ENCODE measurements at regions not wholly inside any gene's neighbourhood (a gene's known extent, or its start where the extent isn't known, plus 50 kb on each side); places are given as distances from the start of the nearest gene placed in this dataset.

- TF ChIP-seq, protein P1, sequence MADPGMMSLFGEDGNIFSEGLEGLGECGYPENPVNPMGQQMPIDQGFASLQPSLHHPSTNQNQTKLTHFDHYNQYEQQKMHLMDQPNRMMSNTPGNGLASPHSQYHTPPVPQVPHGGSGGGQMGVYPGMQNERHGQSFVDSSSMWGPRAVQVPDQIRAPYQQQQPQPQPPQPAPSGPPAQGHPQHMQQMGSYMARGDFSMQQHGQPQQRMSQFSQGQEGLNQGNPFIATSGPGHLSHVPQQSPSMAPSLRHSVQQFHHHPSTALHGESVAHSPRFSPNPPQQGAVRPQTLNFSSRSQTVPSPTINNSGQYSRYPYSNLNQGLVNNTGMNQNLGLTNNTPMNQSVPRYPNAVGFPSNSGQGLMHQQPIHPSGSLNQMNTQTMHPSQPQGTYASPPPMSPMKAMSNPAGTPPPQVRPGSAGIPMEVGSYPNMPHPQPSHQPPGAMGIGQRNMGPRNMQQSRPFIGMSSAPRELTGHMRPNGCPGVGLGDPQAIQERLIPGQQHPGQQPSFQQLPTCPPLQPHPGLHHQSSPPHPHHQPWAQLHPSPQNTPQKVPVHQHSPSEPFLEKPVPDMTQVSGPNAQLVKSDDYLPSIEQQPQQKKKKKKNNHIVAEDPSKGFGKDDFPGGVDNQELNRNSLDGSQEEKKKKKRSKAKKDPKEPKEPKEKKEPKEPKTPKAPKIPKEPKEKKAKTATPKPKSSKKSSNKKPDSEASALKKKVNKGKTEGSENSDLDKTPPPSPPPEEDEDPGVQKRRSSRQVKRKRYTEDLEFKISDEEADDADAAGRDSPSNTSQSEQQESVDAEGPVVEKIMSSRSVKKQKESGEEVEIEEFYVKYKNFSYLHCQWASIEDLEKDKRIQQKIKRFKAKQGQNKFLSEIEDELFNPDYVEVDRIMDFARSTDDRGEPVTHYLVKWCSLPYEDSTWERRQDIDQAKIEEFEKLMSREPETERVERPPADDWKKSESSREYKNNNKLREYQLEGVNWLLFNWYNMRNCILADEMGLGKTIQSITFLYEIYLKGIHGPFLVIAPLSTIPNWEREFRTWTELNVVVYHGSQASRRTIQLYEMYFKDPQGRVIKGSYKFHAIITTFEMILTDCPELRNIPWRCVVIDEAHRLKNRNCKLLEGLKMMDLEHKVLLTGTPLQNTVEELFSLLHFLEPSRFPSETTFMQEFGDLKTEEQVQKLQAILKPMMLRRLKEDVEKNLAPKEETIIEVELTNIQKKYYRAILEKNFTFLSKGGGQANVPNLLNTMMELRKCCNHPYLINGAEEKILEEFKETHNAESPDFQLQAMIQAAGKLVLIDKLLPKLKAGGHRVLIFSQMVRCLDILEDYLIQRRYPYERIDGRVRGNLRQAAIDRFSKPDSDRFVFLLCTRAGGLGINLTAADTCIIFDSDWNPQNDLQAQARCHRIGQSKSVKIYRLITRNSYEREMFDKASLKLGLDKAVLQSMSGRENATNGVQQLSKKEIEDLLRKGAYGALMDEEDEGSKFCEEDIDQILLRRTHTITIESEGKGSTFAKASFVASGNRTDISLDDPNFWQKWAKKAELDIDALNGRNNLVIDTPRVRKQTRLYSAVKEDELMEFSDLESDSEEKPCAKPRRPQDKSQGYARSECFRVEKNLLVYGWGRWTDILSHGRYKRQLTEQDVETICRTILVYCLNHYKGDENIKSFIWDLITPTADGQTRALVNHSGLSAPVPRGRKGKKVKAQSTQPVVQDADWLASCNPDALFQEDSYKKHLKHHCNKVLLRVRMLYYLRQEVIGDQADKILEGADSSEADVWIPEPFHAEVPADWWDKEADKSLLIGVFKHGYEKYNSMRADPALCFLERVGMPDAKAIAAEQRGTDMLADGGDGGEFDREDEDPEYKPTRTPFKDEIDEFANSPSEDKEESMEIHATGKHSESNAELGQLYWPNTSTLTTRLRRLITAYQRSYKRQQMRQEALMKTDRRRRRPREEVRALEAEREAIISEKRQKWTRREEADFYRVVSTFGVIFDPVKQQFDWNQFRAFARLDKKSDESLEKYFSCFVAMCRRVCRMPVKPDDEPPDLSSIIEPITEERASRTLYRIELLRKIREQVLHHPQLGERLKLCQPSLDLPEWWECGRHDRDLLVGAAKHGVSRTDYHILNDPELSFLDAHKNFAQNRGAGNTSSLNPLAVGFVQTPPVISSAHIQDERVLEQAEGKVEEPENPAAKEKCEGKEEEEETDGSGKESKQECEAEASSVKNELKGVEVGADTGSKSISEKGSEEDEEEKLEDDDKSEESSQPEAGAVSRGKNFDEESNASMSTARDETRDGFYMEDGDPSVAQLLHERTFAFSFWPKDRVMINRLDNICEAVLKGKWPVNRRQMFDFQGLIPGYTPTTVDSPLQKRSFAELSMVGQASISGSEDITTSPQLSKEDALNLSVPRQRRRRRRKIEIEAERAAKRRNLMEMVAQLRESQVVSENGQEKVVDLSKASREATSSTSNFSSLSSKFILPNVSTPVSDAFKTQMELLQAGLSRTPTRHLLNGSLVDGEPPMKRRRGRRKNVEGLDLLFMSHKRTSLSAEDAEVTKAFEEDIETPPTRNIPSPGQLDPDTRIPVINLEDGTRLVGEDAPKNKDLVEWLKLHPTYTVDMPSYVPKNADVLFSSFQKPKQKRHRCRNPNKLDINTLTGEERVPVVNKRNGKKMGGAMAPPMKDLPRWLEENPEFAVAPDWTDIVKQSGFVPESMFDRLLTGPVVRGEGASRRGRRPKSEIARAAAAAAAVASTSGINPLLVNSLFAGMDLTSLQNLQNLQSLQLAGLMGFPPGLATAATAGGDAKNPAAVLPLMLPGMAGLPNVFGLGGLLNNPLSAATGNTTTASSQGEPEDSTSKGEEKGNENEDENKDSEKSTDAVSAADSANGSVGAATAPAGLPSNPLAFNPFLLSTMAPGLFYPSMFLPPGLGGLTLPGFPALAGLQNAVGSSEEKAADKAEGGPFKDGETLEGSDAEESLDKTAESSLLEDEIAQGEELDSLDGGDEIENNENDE (IDR thresholded peaks at IDR 0.05; ENCODE audit: insufficient replicate concordance, low read length), result no peak
- TF ChIP-seq CBX8 (IDR thresholded peaks at IDR 0.05; ENCODE audit: borderline replicate concordance, low read depth, low read length), result no peak
- TF ChIP-seq RXRA (IDR thresholded peaks at IDR 0.05; ENCODE audit: insufficient read depth, low read depth, low read length), result no peak
- no peak for TF ChIP-seq JUN (IDR thresholded peaks at IDR 0.05; ENCODE audit: low read depth, low read length)
- TF ChIP-seq EGR1 (IDR thresholded peaks at IDR 0.05; ENCODE audit: borderline replicate concordance, low read depth, low read length), result no peak
- no peak for TF ChIP-seq SIX5 (IDR thresholded peaks at IDR 0.05; ENCODE audit: low read depth, low read length)
- no peak for TF ChIP-seq CTBP2 (IDR thresholded peaks at IDR 0.05; ENCODE audit: borderline replicate concordance, insufficient read depth, insufficient read length, low read length)
- TF ChIP-seq, protein P2, sequence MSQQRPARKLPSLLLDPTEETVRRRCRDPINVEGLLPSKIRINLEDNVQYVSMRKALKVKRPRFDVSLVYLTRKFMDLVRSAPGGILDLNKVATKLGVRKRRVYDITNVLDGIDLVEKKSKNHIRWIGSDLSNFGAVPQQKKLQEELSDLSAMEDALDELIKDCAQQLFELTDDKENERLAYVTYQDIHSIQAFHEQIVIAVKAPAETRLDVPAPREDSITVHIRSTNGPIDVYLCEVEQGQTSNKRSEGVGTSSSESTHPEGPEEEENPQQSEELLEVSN (IDR thresholded peaks at IDR 0.05), result no peak
- TF ChIP-seq SIN3A (conservative IDR thresholded peaks at IDR 0.05 in 1 of 2, IDR thresholded peaks at IDR 0.05 in 1 of 2; ENCODE audit: low read depth in 1 of 2, low read length in 2 of 2), result no peak
- no peak for TF ChIP-seq TEAD4 (IDR thresholded peaks at IDR 0.05; ENCODE audit: low read depth, low read length)
- TF ChIP-seq, protein P3, sequence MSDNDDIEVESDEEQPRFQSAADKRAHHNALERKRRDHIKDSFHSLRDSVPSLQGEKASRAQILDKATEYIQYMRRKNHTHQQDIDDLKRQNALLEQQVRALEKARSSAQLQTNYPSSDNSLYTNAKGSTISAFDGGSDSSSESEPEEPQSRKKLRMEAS (IDR thresholded peaks at IDR 0.05), result no peak
These were observed 521.2 kb downstream of the SHQ1 start (continued) for GRCh38 chr3:72327008-72327407.

All from H1 (cell line).